K562 (cell line): ENCODE measurements at regions not wholly inside any gene's neighbourhood (a gene's known extent, or its start where the extent isn't known, plus 50 kb on each side); places are given as distances from the start of the nearest gene placed in this dataset.

ENCODE experiments used
- ADNP ChIP-seq: fragments of 200-800 bp; sonication (Bioruptor generic); IDR thresholded peaks from 2 replicates; pipeline ENCODE4 v1.6.1; 2016; ENCODE audit warnings: missing genetic modification characterization, missing compliant biosample characterization
- CEBPB ChIP-seq: fragments of 450-650 bp; IDR thresholded peaks from 2 replicates; pipeline ENCODE4 v1.6.1; 2016; ENCODE audit warnings: missing genetic modification characterization, missing compliant biosample characterization
- EZH2 ChIP-seq: IDR thresholded peaks from 2 replicates; pipeline ENCODE4 v1.6.1; 2012; ENCODE audit warnings: low read depth, mild to moderate bottlenecking, inconsistent platforms, low read length, borderline replicate concordance
- FOXM1 ChIP-seq, 2 experiments: fragments of 450-650 bp in 1 of 2; sonication (generic) in 1 of 2; formaldehyde crosslinking in 1 of 2; IDR thresholded peaks; 2 replicates each; pipeline versions ENCODE4 v1.6.1 to v1.9.0; 2017 to 2022; ENCODE audit warnings: low read depth in 2 of 2, mild to moderate bottlenecking in 2 of 2, missing genetic modification reagents in 1 of 2, moderate library complexity in 1 of 2
- NFIC ChIP-seq: fragments of 450-650 bp; IDR thresholded peaks from 2 replicates; pipeline ENCODE4 v1.6.1; 2017; ENCODE audit warnings: mild to moderate bottlenecking, inconsistent platforms
- RAD51 ChIP-seq: fragments of 450-650 bp; IDR thresholded peaks from 2 replicates; pipeline ENCODE4 v1.7.1; 2016; ENCODE audit warnings: low read depth, mild to moderate bottlenecking, borderline replicate concordance
- RBM22 ChIP-seq: fragments of 200-400 bp; formaldehyde crosslinking; IDR thresholded peaks from 2 replicates; pipeline ENCODE4 v1.6.1; 2018; ENCODE audit warnings: low read length, low read depth; ENCODE audit not compliant: poor library complexity, severe bottlenecking
- SP1 ChIP-seq: sonication (generic); formaldehyde crosslinking; IDR thresholded peaks from 2 replicates; pipeline ENCODE4 v1.8.1; 2022; ENCODE audit warnings: mild to moderate bottlenecking, missing genetic modification reagents
- STAG1 ChIP-seq: sonication (generic); formaldehyde crosslinking; IDR thresholded peaks from 2 replicates; pipeline ENCODE4 v1.5.0; 2020; ENCODE audit warnings: missing genetic modification reagents, borderline replicate concordance
- ZNF347 ChIP-seq: fragments of 450-650 bp; formaldehyde crosslinking; IDR thresholded peaks from 2 replicates; pipeline ENCODE4 v1.4.0; 2020; ENCODE audit warnings: low read depth, mild to moderate bottlenecking, moderate library complexity
- TF ChIP-seq, protein P1 (sequence below): fragments of 450-650 bp; formaldehyde crosslinking; IDR thresholded peaks from 2 replicates; pipeline ENCODE4 v1.4.0; 2020; ENCODE audit warnings: mild to moderate bottlenecking
- TF ChIP-seq, protein P2 (sequence below), 3 experiments: IDR thresholded peaks in 2 of 3; conservative IDR thresholded peaks in 1 of 3; 2 replicates each; pipeline ENCODE4 v1.5.1; 2011 to 2012; ENCODE audit warnings: low read length in 3 of 3, mild to moderate bottlenecking in 3 of 3, control low read depth in 2 of 3, improper control_type of control experiment in 1 of 3, inconsistent platforms in 1 of 3, low read depth in 1 of 3, mixed read lengths in 1 of 3, moderate library complexity in 1 of 3; ENCODE audit not compliant: insufficient read depth in 2 of 3

DNA sequence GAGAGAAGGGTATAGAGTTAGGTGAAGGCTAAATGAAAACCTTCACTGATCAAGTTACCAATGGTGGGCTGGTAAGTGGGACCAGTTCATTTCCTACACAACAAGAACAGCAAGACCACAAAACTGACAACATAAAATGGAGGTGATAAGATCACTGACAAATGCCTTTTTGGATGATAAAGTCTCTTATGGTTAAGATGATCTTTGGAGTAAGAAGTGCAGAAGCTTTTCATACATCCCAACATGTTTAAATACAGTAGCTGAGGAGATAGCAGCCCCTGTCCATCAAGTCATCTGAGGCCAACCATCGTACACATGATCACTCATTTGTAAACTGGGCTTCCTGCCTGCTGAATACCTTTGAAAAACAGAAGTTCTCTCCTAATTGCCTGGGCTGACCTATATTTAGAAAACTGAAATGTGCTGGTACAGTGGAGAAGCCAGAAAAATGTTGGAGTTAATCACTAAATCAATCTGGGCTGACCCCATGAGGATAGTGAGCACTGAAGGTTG is 259.0 kb upstream of the ZFHX3 start:
- TF ChIP-seq RAD51, result no peak
- TF ChIP-seq, protein P1, sequence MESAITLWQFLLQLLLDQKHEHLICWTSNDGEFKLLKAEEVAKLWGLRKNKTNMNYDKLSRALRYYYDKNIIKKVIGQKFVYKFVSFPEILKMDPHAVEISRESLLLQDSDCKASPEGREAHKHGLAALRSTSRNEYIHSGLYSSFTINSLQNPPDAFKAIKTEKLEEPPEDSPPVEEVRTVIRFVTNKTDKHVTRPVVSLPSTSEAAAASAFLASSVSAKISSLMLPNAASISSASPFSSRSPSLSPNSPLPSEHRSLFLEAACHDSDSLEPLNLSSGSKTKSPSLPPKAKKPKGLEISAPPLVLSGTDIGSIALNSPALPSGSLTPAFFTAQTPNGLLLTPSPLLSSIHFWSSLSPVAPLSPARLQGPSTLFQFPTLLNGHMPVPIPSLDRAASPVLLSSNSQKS (CRISPR knock-in tag), result no peak
- no peak for TF ChIP-seq FOXM1 (IDR thresholded peaks at IDR 0.05; ENCODE audit: low read depth)
- no peak for TF ChIP-seq FOXM1 (CRISPR knock-in tag; IDR thresholded peaks at IDR 0.05; ENCODE audit: low read depth)
- TF ChIP-seq CEBPB (tag), result no peak
- TF ChIP-seq NFIC, result no peak
- no peak for TF ChIP-seq SP1 (CRISPR knock-in tag)
- TF ChIP-seq ZNF347 (CRISPR knock-in tag), result no peak
- TF ChIP-seq, protein P2, sequence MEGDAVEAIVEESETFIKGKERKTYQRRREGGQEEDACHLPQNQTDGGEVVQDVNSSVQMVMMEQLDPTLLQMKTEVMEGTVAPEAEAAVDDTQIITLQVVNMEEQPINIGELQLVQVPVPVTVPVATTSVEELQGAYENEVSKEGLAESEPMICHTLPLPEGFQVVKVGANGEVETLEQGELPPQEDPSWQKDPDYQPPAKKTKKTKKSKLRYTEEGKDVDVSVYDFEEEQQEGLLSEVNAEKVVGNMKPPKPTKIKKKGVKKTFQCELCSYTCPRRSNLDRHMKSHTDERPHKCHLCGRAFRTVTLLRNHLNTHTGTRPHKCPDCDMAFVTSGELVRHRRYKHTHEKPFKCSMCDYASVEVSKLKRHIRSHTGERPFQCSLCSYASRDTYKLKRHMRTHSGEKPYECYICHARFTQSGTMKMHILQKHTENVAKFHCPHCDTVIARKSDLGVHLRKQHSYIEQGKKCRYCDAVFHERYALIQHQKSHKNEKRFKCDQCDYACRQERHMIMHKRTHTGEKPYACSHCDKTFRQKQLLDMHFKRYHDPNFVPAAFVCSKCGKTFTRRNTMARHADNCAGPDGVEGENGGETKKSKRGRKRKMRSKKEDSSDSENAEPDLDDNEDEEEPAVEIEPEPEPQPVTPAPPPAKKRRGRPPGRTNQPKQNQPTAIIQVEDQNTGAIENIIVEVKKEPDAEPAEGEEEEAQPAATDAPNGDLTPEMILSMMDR (IDR thresholded peaks at IDR 0.05 in 2 of 3, conservative IDR thresholded peaks at IDR 0.05 in 1 of 3; ENCODE audit: insufficient read depth in 2 of 3, low read depth in 1 of 3, low read length in 3 of 3), result no peak
- no peak for TF ChIP-seq STAG1 (CRISPR knock-in tag)
- TF ChIP-seq EZH2, result no peak
- no peak for TF ChIP-seq ADNP
- no peak for TF ChIP-seq RBM22
